ENCODE measurements at regions not wholly inside any gene's neighbourhood (a gene's known extent, or its start where the extent isn't known, plus 50 kb on each side); places are given as distances from the start of the nearest gene placed in this dataset.

GRCh38 chr5:39517800-39518199, 93.0 kb upstream of the DAB2 start:
- Histone ChIP-seq H3K9ac (ENCODE audit: low read depth in 1 of 2, low read length in 2 of 2) (no peak overlapping the region), H3K27ac (ENCODE audit: low read depth, low read length) (no peak overlapping the region), H3K36me3 (ENCODE audit: control insufficient read depth in 1 of 2, insufficient read depth in 2 of 2, low read length in 2 of 2) (no peaks in the 10 kb centered on the region), H3K4me1 (ENCODE audit: control insufficient read depth in 1 of 2, insufficient read depth in 2 of 2, low read length in 2 of 2) (no peaks in the 10 kb centered on the region), H3K4me3 (ENCODE audit: low read depth in 1 of 2, low read length in 2 of 2) (no peak overlapping the region), H3K27me3 (ENCODE audit: control insufficient read depth in 1 of 2, insufficient read depth in 2 of 2, low read length in 2 of 2) (no peaks in the 10 kb centered on the region), H3K9me3 (ENCODE audit: control insufficient read depth in 1 of 2, low read length in 2 of 2) (no peaks in the 10 kb centered on the region)

GRCh38 chr5:39515881-39516280, 91.1 kb upstream of the DAB2 start:
- H3K9ac ChIP-seq (ENCODE audit: low read depth in 1 of 2, low read length in 2 of 2): no peak overlapping the region
- no peaks in the 10 kb centered on the region for H3K36me3 ChIP-seq (ENCODE audit: control insufficient read depth in 1 of 2, insufficient read depth in 2 of 2, low read length in 2 of 2)
- H3K27me3 ChIP-seq (ENCODE audit: control insufficient read depth in 1 of 2, insufficient read depth in 2 of 2, low read length in 2 of 2): no peaks in the 10 kb centered on the region
- H3K4me1 ChIP-seq (ENCODE audit: control insufficient read depth in 1 of 2, insufficient read depth in 2 of 2, low read length in 2 of 2): no peaks in the 10 kb centered on the region
- H3K9me3 ChIP-seq (ENCODE audit: control insufficient read depth in 1 of 2, low read length in 2 of 2): no peaks in the 10 kb centered on the region
- no peak overlapping the region for H3K27ac ChIP-seq (ENCODE audit: low read depth, low read length)
- H3K4me3 ChIP-seq (ENCODE audit: low read depth in 1 of 2, low read length in 2 of 2): no peak overlapping the region

GRCh38 chr5:39513236-39513635, 88.5 kb upstream of the DAB2 start:
- no peaks in the 10 kb centered on the region for H3K4me1 ChIP-seq (ENCODE audit: control insufficient read depth in 1 of 2, insufficient read depth in 2 of 2, low read length in 2 of 2)
- H3K36me3 ChIP-seq (ENCODE audit: control insufficient read depth in 1 of 2, insufficient read depth in 2 of 2, low read length in 2 of 2): no peaks in the 10 kb centered on the region
- no peak overlapping the region for H3K27ac ChIP-seq (ENCODE audit: low read depth, low read length)
- no peaks in the 10 kb centered on the region for H3K9me3 ChIP-seq (ENCODE audit: control insufficient read depth in 1 of 2, low read length in 2 of 2)
- H3K9ac ChIP-seq (ENCODE audit: low read depth in 1 of 2, low read length in 2 of 2): no peak overlapping the region
- no peak overlapping the region for H3K4me3 ChIP-seq (ENCODE audit: low read depth in 1 of 2, low read length in 2 of 2)
- no peaks in the 10 kb centered on the region for H3K27me3 ChIP-seq (ENCODE audit: control insufficient read depth in 1 of 2, insufficient read depth in 2 of 2, low read length in 2 of 2)

GRCh38 chr5:39506211-39506610, 81.4 kb upstream of the DAB2 start:
- no peaks in the 10 kb centered on the region for H3K27me3 ChIP-seq (ENCODE audit: control insufficient read depth in 1 of 2, insufficient read depth in 2 of 2, low read length in 2 of 2)
- no peak overlapping the region for H3K4me3 ChIP-seq (ENCODE audit: low read depth in 1 of 2, low read length in 2 of 2)
- no peak overlapping the region for H3K9ac ChIP-seq (ENCODE audit: low read depth in 1 of 2, low read length in 2 of 2)
- H3K4me1 ChIP-seq (ENCODE audit: control insufficient read depth in 1 of 2, insufficient read depth in 2 of 2, low read length in 2 of 2): no peaks in the 10 kb centered on the region
- H3K27ac ChIP-seq (ENCODE audit: low read depth, low read length): no peak overlapping the region
- no peaks in the 10 kb centered on the region for H3K9me3 ChIP-seq (ENCODE audit: control insufficient read depth in 1 of 2, low read length in 2 of 2)
- no peaks in the 10 kb centered on the region for H3K36me3 ChIP-seq (ENCODE audit: control insufficient read depth in 1 of 2, insufficient read depth in 2 of 2, low read length in 2 of 2)

- no peak overlapping the region for H3K27ac ChIP-seq (ENCODE audit: low read depth, low read length)
Measured at GRCh38 chr5:39505791-39506190, 81.0 kb upstream of the DAB2 start.

GRCh38 chr5:39505363-39505762, 80.6 kb upstream of the DAB2 start:
- no peak overlapping the region for H3K27ac ChIP-seq (ENCODE audit: low read depth, low read length)
- no peak overlapping the region for H3K9ac ChIP-seq (ENCODE audit: low read depth in 1 of 2, low read length in 2 of 2)
- no peaks in the 10 kb centered on the region for H3K9me3 ChIP-seq (ENCODE audit: control insufficient read depth in 1 of 2, low read length in 2 of 2)
- no peaks in the 10 kb centered on the region for H3K4me1 ChIP-seq (ENCODE audit: control insufficient read depth in 1 of 2, insufficient read depth in 2 of 2, low read length in 2 of 2)
- no peaks in the 10 kb centered on the region for H3K36me3 ChIP-seq (ENCODE audit: control insufficient read depth in 1 of 2, insufficient read depth in 2 of 2, low read length in 2 of 2)
- no peak overlapping the region for H3K4me3 ChIP-seq (ENCODE audit: low read depth in 1 of 2, low read length in 2 of 2)
- H3K27me3 ChIP-seq (ENCODE audit: control insufficient read depth in 1 of 2, insufficient read depth in 2 of 2, low read length in 2 of 2): no peaks in the 10 kb centered on the region

More at GRCh38 chr5:39505791-39506190, 81.0 kb upstream of the DAB2 start:
- Histone ChIP-seq H3K9me3 (ENCODE audit: control insufficient read depth in 1 of 2, low read length in 2 of 2) (no peaks in the 10 kb centered on the region), H3K4me3 (ENCODE audit: low read depth in 1 of 2, low read length in 2 of 2) (no peak overlapping the region), H3K27me3 (ENCODE audit: control insufficient read depth in 1 of 2, insufficient read depth in 2 of 2, low read length in 2 of 2) (no peaks in the 10 kb centered on the region), H3K4me1 (ENCODE audit: control insufficient read depth in 1 of 2, insufficient read depth in 2 of 2, low read length in 2 of 2) (no peaks in the 10 kb centered on the region), H3K9ac (ENCODE audit: low read depth in 1 of 2, low read length in 2 of 2) (no peak overlapping the region), H3K36me3 (ENCODE audit: control insufficient read depth in 1 of 2, insufficient read depth in 2 of 2, low read length in 2 of 2) (no peaks in the 10 kb centered on the region)

- no peaks in the 10 kb centered on the region for H3K27me3 ChIP-seq (ENCODE audit: control insufficient read depth in 1 of 2, insufficient read depth in 2 of 2, low read length in 2 of 2)
- H3K9ac ChIP-seq (ENCODE audit: low read depth in 1 of 2, low read length in 2 of 2): no peak overlapping the region
- H3K4me3 ChIP-seq (ENCODE audit: low read depth in 1 of 2, low read length in 2 of 2): no peak overlapping the region
- no peak overlapping the region for H3K27ac ChIP-seq (ENCODE audit: low read depth, low read length)
- H3K4me1 ChIP-seq (ENCODE audit: control insufficient read depth in 1 of 2, insufficient read depth in 2 of 2, low read length in 2 of 2): no peaks in the 10 kb centered on the region
- H3K9me3 ChIP-seq (ENCODE audit: control insufficient read depth in 1 of 2, low read length in 2 of 2): no peaks in the 10 kb centered on the region
- H3K36me3 ChIP-seq (ENCODE audit: control insufficient read depth in 1 of 2, insufficient read depth in 2 of 2, low read length in 2 of 2): no peaks in the 10 kb centered on the region
Measured at GRCh38 chr5:39503155-39503554, 78.4 kb upstream of the DAB2 start.

- Histone ChIP-seq H3K9ac (ENCODE audit: low read depth in 1 of 2, low read length in 2 of 2) (no peak overlapping the region), H3K9me3 (ENCODE audit: control insufficient read depth in 1 of 2, low read length in 2 of 2) (no peaks in the 10 kb centered on the region), H3K27ac (ENCODE audit: low read depth, low read length) (no peak overlapping the region), H3K27me3 (ENCODE audit: control insufficient read depth in 1 of 2, insufficient read depth in 2 of 2, low read length in 2 of 2) (no peaks in the 10 kb centered on the region), H3K4me1 (ENCODE audit: control insufficient read depth in 1 of 2, insufficient read depth in 2 of 2, low read length in 2 of 2) (no peaks in the 10 kb centered on the region), H3K4me3 (ENCODE audit: low read depth in 1 of 2, low read length in 2 of 2) (no peak overlapping the region), H3K36me3 (ENCODE audit: control insufficient read depth in 1 of 2, insufficient read depth in 2 of 2, low read length in 2 of 2) (no peaks in the 10 kb centered on the region)
Measured at GRCh38 chr5:39502704-39503103, 77.9 kb upstream of the DAB2 start.

- no peak overlapping the region for H3K9ac ChIP-seq (ENCODE audit: low read depth in 1 of 2, low read length in 2 of 2)
- H3K27ac ChIP-seq (ENCODE audit: low read depth, low read length): no peak overlapping the region
- H3K36me3 ChIP-seq (ENCODE audit: control insufficient read depth in 1 of 2, insufficient read depth in 2 of 2, low read length in 2 of 2): no peaks in the 10 kb centered on the region
- no peaks in the 10 kb centered on the region for H3K27me3 ChIP-seq (ENCODE audit: control insufficient read depth in 1 of 2, insufficient read depth in 2 of 2, low read length in 2 of 2)
- no peaks in the 10 kb centered on the region for H3K9me3 ChIP-seq (ENCODE audit: control insufficient read depth in 1 of 2, low read length in 2 of 2)
- H3K4me3 ChIP-seq (ENCODE audit: low read depth in 1 of 2, low read length in 2 of 2): no peak overlapping the region
- H3K4me1 ChIP-seq (ENCODE audit: control insufficient read depth in 1 of 2, insufficient read depth in 2 of 2, low read length in 2 of 2): no peaks in the 10 kb centered on the region
Measured at GRCh38 chr5:39501397-39501796, 76.6 kb upstream of the DAB2 start.

- Histone ChIP-seq H3K9ac (ENCODE audit: low read depth in 1 of 2, low read length in 2 of 2) (no peak overlapping the region), H3K9me3 (ENCODE audit: control insufficient read depth in 1 of 2, low read length in 2 of 2) (no peaks in the 10 kb centered on the region), H3K4me1 (ENCODE audit: control insufficient read depth in 1 of 2, insufficient read depth in 2 of 2, low read length in 2 of 2) (no peaks in the 10 kb centered on the region), H3K36me3 (ENCODE audit: control insufficient read depth in 1 of 2, insufficient read depth in 2 of 2, low read length in 2 of 2) (no peaks in the 10 kb centered on the region), H3K4me3 (ENCODE audit: low read depth in 1 of 2, low read length in 2 of 2) (no peak overlapping the region), H3K27me3 (ENCODE audit: control insufficient read depth in 1 of 2, insufficient read depth in 2 of 2, low read length in 2 of 2) (no peaks in the 10 kb centered on the region), H3K27ac (ENCODE audit: low read depth, low read length) (no peak overlapping the region)
Measured at GRCh38 chr5:39500551-39501175, 75.9 kb upstream of the DAB2 start.
